Naive B cell (primary cell): ENCODE measurements at regions not wholly inside any gene's neighbourhood (a gene's known extent, or its start where the extent isn't known, plus 50 kb on each side); places are given as distances from the start of the nearest gene placed in this dataset.
"Not testable (repeated sequence)": the region's sequence is repeated elsewhere in the genome, so short reads cannot be mapped to it uniquely, and the experiment has no call there.

Experiments used
- ATAC-seq, 2 donors: fragments of 150-1000 bp; cut with Tn5 transposase; 2 replicates each; pipeline ENCODE4 v1.10.0; 2021; ENCODE audit warnings: low read depth in 2 of 2, mild to moderate bottlenecking in 2 of 2, moderate library complexity in 2 of 2
- DNase-seq: peaks from one replicate; pipeline ENCODE4 v3.0.0; 2022
- H3K27ac Mint-ChIP-seq, 6 donors: one replicate each; pipeline ENCODE4 v1.8.0; 2020 to 2022; ENCODE audit warnings: mild to moderate bottlenecking in 6 of 6, mixed read lengths in 6 of 6, moderate library complexity in 5 of 6, inconsistent platforms in 2 of 6
- H3K27me3 Mint-ChIP-seq, 3 donors: one replicate each; pipeline ENCODE4 v1.8.0; 2021 to 2022; ENCODE audit warnings: mixed read lengths in 3 of 3, mild to moderate bottlenecking in 1 of 3
- H3K36me3 Mint-ChIP-seq, 2 donors: one replicate each; pipeline ENCODE4 v1.8.0; 2020 to 2022; ENCODE audit warnings: mixed read lengths in 2 of 2, inconsistent platforms in 1 of 2, mild to moderate bottlenecking in 1 of 2
- H3K4me1 Mint-ChIP-seq, 3 donors: one replicate each; pipeline ENCODE4 v1.8.0; 2020 to 2022; ENCODE audit warnings: mixed read lengths in 3 of 3, inconsistent platforms in 1 of 3, mild to moderate bottlenecking in 1 of 3, moderate library complexity in 1 of 3
- H3K4me3 Mint-ChIP-seq, 8 donors: one replicate each; pipeline ENCODE4 v1.8.0; 2020 to 2022; ENCODE audit warnings: mild to moderate bottlenecking in 8 of 8, mixed read lengths in 8 of 8, moderate library complexity in 8 of 8, inconsistent platforms in 2 of 8
- H3K9me3 Mint-ChIP-seq, 7 donors: one replicate each; pipeline ENCODE4 v1.8.0; 2020 to 2022; ENCODE audit warnings: mixed read lengths in 7 of 7, mild to moderate bottlenecking in 5 of 7, inconsistent platforms in 2 of 7, moderate library complexity in 1 of 7

DNA sequence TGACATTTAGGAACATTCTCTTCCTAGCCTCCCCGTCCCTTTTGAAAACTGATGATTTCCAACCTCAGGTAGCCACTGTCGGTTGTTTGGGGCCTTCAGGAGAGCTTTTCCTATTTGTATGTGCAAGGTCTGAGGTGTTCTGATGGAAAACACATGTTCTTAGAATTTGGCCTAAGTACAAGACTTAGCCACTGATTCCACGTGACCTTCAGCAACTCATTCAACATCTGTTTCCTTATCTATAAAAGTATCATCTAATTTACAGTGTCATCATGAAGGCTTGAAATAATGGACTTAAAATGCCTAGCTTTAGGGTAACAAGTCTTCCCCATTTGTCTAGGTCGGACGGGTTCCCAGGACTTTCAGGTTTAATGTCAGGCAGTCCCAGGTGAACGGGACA is 259.3 kb downstream of the SOX9 start:
- ATAC-seq (no peak), DNase-seq (no peak)
- H3K36me3 Mint-ChIP-seq: no peaks in the 10 kb centered on the region
- H3K4me1 Mint-ChIP-seq: no peaks in the 10 kb centered on the region
- H3K4me3 Mint-ChIP-seq: no peak overlapping the region
- H3K27me3 Mint-ChIP-seq: peaks cover 0 to 6% (median 4%) of the 10 kb centered on the region in 3 donors
- no peak overlapping the region for H3K27ac Mint-ChIP-seq
- peaks cover 0 to 4% (median 0%) of the 10 kb centered on the region in 7 donors for H3K9me3 Mint-ChIP-seq

DNA sequence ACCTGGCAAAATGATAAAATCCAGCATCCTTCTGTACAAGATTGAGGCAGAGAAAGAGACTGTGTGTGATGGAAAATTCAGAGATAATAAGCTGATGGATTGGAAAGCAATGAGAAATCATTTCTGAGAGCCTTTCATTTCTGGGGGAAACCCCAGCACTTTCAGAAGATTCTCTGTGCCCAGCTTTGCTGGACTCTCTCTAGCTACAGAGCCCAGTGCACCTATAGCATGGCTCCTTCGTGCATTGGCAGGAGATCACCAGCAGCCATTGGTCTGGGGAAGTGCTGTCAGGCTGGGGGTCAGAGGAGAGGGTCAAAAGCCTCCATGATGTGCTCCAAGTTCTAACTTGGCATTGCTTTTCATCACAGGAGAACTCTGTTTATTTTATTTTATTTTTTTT is 259.9 kb downstream of the SOX9 start:
- H3K27me3 Mint-ChIP-seq: peaks cover 0 to 6% (median 4%) of the 10 kb centered on the region in 3 donors
- H3K4me3 Mint-ChIP-seq: no peak overlapping the region
- ATAC-seq (no peak), DNase-seq (no peak)
- H3K9me3 Mint-ChIP-seq: peaks cover 0 to 4% (median 0%) of the 10 kb centered on the region in 7 donors
- no peaks in the 10 kb centered on the region for H3K4me1 Mint-ChIP-seq
- no peak overlapping the region for H3K27ac Mint-ChIP-seq
- H3K36me3 Mint-ChIP-seq: no peaks in the 10 kb centered on the region

DNA sequence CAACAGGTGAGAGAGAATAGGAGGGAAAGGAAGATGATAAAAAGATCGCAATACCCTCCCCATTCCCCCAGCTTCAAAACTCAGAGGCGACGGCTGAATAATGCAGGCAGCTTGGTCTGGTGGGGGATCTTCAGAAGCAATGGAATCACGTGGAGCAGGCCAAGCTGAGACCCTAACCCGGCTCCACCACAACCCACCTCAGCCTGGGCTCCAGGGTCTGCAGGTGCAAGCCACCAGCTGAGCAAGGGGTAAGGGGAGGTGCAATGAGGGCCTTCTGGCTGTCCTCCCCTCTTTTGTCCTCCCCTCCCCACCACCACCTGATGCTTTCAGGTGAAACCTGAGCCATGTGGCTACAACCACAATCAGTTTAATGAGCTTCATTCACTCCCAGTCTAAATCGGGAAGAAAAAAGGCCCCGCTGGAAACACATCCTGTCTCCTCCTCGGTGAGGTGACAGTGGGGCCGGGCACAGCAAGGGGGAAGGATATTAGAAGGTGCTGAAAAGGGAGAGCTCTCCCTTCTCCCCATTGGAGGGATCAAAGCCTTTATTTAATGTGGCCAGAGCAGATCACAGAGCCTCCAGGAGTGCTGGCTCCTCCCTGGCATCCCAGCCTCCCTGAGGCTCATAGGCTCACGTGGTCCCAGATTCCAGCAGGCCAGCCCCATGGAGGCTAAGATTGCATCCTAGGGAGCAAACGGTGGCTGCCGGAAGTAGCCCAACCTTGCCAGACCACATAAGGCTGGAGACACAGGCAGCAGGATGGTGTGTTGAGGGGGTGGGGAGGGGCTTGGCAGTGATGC is 261.0 kb downstream of the SOX9 start:
- Mint-ChIP-seq H3K4me3 (no peak overlapping the region), H3K4me1 (no peaks in the 10 kb centered on the region), H3K27me3 (peaks cover 0 to 6% (median 4%) of the 10 kb centered on the region in 3 donors), H3K9me3 (peaks cover 0 to 4% (median 0%) of the 10 kb centered on the region in 7 donors), H3K27ac (no peak overlapping the region), H3K36me3 (no peaks in the 10 kb centered on the region)
- DNase-seq (no peak), ATAC-seq (no peak)

DNA sequence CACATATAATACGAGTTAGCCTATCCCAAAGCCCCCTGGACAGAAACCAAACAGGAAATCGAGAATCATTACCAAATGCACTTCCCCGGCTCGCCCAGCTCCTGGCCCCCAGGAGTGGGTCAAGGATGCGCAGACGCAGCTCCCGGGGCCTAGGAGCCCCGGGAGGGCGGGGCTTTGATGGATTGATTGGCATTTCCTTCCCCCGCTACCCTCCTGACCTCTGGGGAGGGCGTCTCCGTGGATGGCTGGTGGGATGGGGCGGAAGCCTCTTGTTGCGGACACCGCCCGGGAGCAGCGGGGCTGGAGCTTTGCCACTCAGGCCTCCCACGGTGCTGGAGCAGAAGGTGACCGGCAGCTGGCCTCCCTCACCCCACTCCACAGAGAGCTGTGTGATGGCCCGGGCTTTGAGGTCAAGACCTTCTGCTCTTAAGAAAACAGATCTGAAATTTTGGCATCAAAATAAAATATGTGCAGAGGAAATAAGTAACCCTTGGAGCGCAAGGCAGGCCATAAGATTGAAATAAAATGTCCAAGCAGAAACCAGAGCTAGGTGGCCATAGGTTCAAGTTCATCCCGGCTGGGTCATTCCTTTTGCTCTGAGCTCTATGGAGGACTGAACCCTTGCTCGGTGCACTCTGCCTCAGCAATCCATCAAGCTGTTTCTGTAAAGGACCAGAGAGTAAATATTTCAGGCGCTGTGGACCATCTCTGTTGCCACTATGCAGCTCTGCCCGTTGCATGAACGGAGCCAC is 262.3 kb downstream of the SOX9 start:
- Mint-ChIP-seq H3K4me1 (no peaks in the 10 kb centered on the region), H3K9me3 (peaks cover 0 to 6% (median 0%) of the 10 kb centered on the region in 7 donors), H3K4me3 (no peak overlapping the region), H3K27ac (no peak overlapping the region), H3K27me3 (peaks cover 0 to 6% (median 4%) of the 10 kb centered on the region in 3 donors), H3K36me3 (no peaks in the 10 kb centered on the region)
- DNase-seq (no peak), ATAC-seq (no peak)

DNA sequence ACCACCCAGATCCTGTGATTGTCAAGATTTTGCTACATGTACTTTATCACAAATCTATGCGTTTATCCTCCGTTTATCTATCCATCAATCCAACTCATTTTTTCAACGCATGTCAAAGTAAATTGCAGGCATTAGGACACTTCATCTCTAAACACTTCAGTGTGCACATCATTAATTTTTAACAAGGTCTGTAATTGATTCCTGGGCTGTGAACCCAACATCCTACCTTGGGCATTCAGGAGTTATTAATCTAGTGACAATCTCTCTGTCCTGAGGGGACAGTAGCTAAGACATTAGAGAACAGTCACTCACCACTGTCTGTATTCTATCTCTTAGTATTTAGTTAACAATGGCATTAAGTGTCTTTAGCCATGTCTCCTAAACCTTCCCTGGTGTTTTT is 264.7 kb downstream of the SOX9 start:
- H3K4me1 Mint-ChIP-seq: no peaks in the 10 kb centered on the region
- ATAC-seq (no peak), DNase-seq (no peak)
- peaks cover 0 to 6% (median 4%) of the 10 kb centered on the region in 3 donors for H3K27me3 Mint-ChIP-seq
- H3K9me3 Mint-ChIP-seq: peaks cover 0 to 6% (median 0%) of the 10 kb centered on the region in 7 donors
- H3K36me3 Mint-ChIP-seq: no peaks in the 10 kb centered on the region
- no peak overlapping the region for H3K4me3 Mint-ChIP-seq
- H3K27ac Mint-ChIP-seq: no peak overlapping the region

DNA sequence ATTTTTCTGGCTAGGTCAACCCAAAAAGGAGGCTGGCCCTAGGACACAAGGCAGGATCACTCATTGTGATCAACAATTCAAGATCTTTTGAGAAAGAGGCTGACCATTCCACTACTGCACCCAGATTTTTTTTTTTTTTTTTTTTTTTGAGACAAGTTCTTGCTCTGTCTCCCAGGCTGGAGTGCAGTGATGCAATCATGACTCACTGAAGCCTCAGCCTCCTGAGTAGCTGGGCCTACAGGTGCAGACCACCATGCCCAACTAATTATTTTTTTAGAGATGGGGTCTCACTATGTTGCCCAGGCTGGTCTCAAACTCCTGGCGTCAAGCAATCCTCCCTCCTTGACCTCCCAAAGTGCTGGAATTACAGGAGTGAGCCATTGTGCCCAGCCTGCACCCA is 265.4 kb downstream of the SOX9 start:
- not testable (repeated sequence) for H3K27ac Mint-ChIP-seq, DNase-seq, ATAC-seq, H3K4me1 Mint-ChIP-seq, H3K9me3 Mint-ChIP-seq, H3K27me3 Mint-ChIP-seq, H3K4me3 Mint-ChIP-seq, H3K36me3 Mint-ChIP-seq

DNA sequence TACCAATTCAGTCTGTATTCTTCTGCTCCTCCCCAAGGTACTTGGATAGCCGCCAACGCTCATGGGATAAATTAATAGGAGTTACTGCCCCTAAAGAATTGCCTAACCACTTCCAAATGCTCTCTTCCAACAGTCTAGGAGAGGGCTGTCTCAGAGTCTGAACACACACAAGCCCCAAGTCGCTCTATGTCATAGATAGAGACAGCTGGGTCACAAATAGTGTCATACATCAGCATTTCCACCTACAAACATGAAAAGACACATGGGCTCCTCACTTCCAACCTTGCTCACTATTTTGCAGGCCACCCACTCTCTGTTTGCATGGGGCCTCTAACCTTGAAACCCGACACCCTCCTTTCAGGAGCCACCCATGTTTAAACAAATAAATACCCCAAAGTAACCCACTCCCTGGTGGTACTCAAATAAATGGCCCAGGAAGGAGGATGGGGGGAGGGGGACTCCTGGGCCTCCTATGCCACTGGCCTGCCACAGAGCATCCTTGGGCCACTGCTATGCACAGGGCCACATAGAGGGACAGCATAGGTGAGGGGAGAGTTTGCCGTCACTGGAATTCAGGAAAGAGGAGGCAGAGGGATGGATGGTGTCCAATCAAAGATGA is 265.9 kb downstream of the SOX9 start:
- no peaks in the 10 kb centered on the region for H3K36me3 Mint-ChIP-seq
- H3K27me3 Mint-ChIP-seq: peaks cover 0 to 6% (median 4%) of the 10 kb centered on the region in 3 donors
- H3K4me3 Mint-ChIP-seq: no peak overlapping the region
- ATAC-seq (no peak), DNase-seq (no peak)
- no peaks in the 10 kb centered on the region for H3K4me1 Mint-ChIP-seq
- peaks cover 0 to 6% (median 0%) of the 10 kb centered on the region in 7 donors for H3K9me3 Mint-ChIP-seq
- peak overlapping the region in 1 of 6 donors; percentile 92 for H3K27ac Mint-ChIP-seq

DNA sequence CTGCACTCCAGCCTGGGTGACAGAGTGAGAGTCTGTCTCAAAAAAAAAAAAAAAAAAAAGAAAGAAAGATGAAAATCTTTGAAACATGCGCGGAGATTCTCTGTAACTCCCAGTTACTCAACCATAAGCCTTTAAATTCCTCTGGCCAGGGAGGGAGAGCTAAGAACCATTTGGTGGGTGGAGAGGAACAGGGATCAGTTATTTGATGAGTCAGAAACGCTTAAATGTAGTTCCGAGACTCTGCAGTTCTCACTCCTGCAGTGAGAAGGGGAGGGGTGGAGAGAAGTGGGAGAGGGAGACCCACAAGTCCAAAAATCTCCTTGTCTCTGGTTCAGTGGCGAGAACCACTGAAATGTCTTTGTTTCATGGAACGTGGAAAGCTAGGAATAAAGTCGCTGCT is 266.7 kb downstream of the SOX9 start:
- Mint-ChIP-seq H3K27ac (no peak overlapping the region), H3K36me3 (no peaks in the 10 kb centered on the region), H3K4me1 (no peaks in the 10 kb centered on the region), H3K9me3 (peaks cover 0 to 6% (median 0%) of the 10 kb centered on the region in 7 donors), H3K4me3 (no peak overlapping the region), H3K27me3 (peaks cover 0 to 3% (median 2%) of the 10 kb centered on the region in 3 donors)
- ATAC-seq (no peak), DNase-seq (no peak)

DNA sequence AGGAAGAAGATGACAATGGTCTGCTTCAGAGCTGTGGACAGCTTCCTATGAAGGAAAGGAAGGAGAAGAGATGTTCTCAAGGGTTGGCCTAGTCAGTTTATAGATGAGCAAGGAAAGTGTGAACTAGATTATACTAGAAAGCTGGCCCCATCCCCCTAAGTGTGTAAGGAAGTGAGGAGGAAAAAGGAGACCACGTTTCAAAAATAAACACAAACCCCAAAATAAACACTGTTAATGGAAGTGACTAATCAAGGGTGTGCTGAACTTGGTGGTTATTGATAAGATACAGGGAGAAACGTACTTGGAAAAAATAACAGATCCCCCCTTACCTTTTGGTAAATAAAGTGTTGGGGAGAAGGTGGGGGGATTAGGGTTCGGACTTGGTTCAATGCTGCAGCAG is 267.1 kb downstream of the SOX9 start:
- Mint-ChIP-seq H3K4me3 (no peak overlapping the region), H3K36me3 (no peaks in the 10 kb centered on the region)

DNA sequence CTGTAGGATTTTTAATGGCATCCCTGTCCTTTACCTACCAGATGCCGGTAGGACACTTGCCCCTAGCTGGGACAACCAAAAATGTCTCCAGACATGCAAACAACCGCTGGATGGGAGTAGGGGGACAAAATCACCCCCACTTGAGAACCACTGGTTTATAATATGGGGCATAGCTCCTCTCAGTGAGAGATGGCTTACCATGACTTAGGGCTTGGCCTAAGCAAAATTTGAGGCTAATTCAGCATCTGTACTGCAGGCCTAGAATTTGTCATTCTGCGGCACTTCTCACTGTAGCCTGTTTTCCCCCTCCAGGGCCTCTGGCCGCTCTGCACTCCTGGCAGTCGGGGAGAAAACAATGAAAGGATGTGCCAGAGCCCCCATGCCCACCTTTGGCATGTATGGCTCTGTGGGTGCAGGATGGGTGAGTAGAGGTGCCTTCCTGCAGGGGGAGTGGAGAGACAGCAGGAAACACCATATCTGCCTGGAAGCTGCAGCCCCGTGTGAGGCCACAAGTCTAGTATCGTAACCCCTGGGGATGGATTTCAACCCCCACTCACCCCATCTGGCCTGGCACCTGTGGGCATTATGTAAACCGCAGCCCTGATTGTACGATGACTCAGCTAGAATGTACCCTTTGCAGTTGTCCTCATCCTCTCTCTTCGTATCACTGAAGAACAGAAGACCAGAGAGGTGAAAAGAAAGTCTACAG is 268.1 kb downstream of the SOX9 start:
- peak overlapping the region in 1 of 6 donors; percentile 58 for H3K27ac Mint-ChIP-seq
- H3K36me3 Mint-ChIP-seq: no peaks in the 10 kb centered on the region
- no peaks in the 10 kb centered on the region for H3K27me3 Mint-ChIP-seq
- H3K4me3 Mint-ChIP-seq: no peak overlapping the region
- H3K9me3 Mint-ChIP-seq: peaks cover 0 to 6% (median 0%) of the 10 kb centered on the region in 7 donors
- no peak for DNase-seq
- H3K4me1 Mint-ChIP-seq: no peaks in the 10 kb centered on the region
- ATAC-seq: no peak

More for the DNA sequence above, 267.1 kb downstream of the SOX9 start:
- no peaks in the 10 kb centered on the region for H3K27me3 Mint-ChIP-seq
- H3K27ac Mint-ChIP-seq: no peak overlapping the region
- DNase-seq (no peak), ATAC-seq (no peak)
- H3K9me3 Mint-ChIP-seq: peaks cover 0 to 6% (median 0%) of the 10 kb centered on the region in 7 donors
- H3K4me1 Mint-ChIP-seq: no peaks in the 10 kb centered on the region

DNA sequence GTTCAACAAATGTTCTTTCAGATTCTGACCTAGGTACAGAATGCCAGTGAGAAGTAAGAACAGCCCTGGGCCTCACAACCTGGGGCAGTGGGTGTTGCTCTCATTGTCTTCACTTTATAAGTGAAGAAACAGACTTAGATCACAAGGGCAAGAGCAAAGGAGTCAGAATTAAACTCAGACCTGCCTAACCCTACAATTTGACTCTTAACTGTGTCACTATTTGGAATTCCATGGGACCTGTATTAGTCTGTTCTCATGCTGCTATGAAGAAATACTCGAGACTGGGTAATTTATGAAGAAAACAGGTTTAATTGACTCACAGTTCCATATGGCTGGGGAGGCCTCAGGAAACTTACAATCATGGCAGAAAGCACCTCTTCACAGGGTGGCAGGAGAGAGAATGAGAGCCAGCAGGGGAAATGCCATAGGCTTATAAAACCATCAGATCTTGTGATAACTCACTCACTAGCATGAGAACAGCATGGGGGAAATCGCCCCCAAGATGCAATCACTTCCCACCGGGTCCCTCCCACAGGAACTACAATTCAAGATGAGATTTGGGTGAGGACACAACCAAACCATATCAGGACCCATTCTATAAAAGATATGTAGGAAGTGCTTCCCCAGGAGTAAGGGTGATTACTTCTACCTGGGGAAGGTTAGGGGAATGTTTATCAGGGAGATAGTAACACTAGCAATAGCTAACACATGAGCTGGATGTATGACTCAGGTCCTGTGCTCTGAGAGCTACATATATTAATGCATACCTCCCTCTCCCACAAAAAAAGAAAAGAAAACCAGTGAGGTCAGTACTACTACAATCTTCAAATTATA is 270.1 kb downstream of the SOX9 start:
- no peak for ATAC-seq

DNA sequence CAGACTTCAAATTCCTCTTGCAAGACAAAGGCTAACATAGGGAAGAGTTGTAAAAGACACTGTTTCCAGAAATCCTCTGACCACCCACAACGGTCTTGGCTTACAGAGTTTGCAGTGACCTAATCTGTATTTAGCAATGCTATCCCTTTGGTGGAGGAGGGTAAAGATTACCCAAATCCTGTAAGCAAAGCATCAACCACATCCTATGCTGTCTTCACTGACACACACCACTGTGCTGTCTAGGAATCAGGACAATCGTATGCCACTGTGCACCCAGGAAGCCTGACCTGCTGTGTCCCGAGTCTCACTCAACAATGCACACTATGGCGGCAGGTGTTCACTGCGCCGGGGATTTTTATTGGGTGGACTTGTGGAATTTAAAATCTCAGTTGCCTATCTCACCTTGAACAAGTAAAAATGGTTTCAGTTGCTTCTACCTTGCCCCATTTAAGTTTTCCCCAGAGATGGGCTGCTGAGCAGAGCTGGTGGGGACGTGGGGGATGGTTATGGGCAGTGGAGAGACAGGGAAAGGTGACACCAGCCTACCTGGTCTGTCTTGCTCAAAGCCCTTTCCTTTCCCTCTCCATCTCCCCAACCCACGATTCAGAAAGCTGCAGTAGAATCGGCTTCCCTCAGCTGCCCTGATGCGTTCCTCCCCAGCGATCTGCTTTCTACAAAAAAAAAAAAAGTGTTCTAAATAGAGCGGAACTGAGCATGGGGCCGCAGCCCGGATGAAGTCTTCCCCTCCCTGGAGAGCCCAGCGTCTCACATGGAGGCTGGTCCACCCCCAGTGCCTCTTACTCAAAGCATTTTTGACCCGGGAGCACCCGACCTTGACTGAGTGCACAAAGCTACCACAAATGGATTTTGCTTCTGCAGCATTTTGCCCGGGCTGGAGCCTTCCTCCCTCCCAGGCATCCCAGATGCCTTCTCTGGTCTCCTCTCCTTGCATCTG is 271.5 kb downstream of the SOX9 start:
- no peak for ATAC-seq
- Mint-ChIP-seq H3K27me3 (no peaks in the 10 kb centered on the region), H3K27ac (no peak overlapping the region)

More for the DNA sequence above, 270.1 kb downstream of the SOX9 start:
- no peaks in the 10 kb centered on the region for H3K27me3 Mint-ChIP-seq
- no peak for DNase-seq
- H3K27ac Mint-ChIP-seq: no peak overlapping the region
- H3K36me3 Mint-ChIP-seq: no peaks in the 10 kb centered on the region
- H3K9me3 Mint-ChIP-seq: peaks cover 0 to 11% (median 0%) of the 10 kb centered on the region in 7 donors
- no peak overlapping the region for H3K4me3 Mint-ChIP-seq
- H3K4me1 Mint-ChIP-seq: no peaks in the 10 kb centered on the region

More for the DNA sequence above, 271.5 kb downstream of the SOX9 start:
- H3K4me1 Mint-ChIP-seq: no peaks in the 10 kb centered on the region
- DNase-seq: no peak
- no peaks in the 10 kb centered on the region for H3K36me3 Mint-ChIP-seq
- no peak overlapping the region for H3K4me3 Mint-ChIP-seq
- H3K9me3 Mint-ChIP-seq: peaks cover 0 to 8% (median 0%) of the 10 kb centered on the region in 7 donors
